Panc1 (cell line): ENCODE measurements at regions not wholly inside any gene's neighbourhood (a gene's known extent, or its start where the extent isn't known, plus 50 kb on each side); places are given as distances from the start of the nearest gene placed in this dataset.

Experiments used
- ATAC-seq: fragments of 200-7000 bp; cut with Tn5 transposase; 2 replicates; pipeline ENCODE4 v1.9.1; 2020; ENCODE audit warnings: mild to moderate bottlenecking, moderate library complexity
- BruUV-seq: library from RNA; stranded (reverse); fragments of 400-500 nt; replicated peaks from 2 replicates; lab custom pipeline; 2021; lab: Mats Ljungman, UMichigan
- CTCF ChIA-PET: fragments of 300-600 bp; sonication (Branson Sonifier 250); formaldehyde crosslinking; loops from one replicate; lab custom pipeline; 2022; ENCODE audit warnings: antibody characterized with exemption; lab: Charles Lee
- POLR2A ChIA-PET: fragments of 300-600 bp; sonication (Branson Sonifier 250); formaldehyde crosslinking; loops from one replicate; lab custom pipeline; 2022; ENCODE audit warnings: antibody characterized with exemption; lab: Charles Lee
- DNase-seq: peaks from one replicate; pipeline ENCODE4 v3.0.0-alpha.2; 2010; ENCODE audit warnings: low read depth, low spot score
- H3K27ac ChIP-seq: 2 replicates; pipeline ENCODE4 v1.5.1; 2011; ENCODE audit warnings: mild to moderate bottlenecking, low read length, inconsistent platforms
- H3K27me3 ChIP-seq: fragments of 200-500 bp; sonication (Bioruptor generic); 2 replicates; pipeline ENCODE4 v1.6.0; 2014; ENCODE audit warnings: low read length, inconsistent platforms; ENCODE audit not compliant: control insufficient read depth, insufficient read depth
- H3K36me3 ChIP-seq: fragments of 200-500 bp; sonication (Bioruptor generic); 2 replicates; pipeline ENCODE4 v1.5.1; 2014; ENCODE audit warnings: inconsistent platforms, mild to moderate bottlenecking, low read length, moderate library complexity; ENCODE audit not compliant: control insufficient read depth, insufficient read depth
- H3K4me1 ChIP-seq: 2 replicates; pipeline ENCODE4 v1.5.1; 2011; ENCODE audit warnings: inconsistent platforms, mild to moderate bottlenecking, low read length, moderate library complexity; ENCODE audit not compliant: control insufficient read depth, insufficient read depth
- H3K4me3 ChIP-seq, 2 experiments: 2 replicates each; pipeline ENCODE4 v1.5.1; 2011 to 2012; ENCODE audit warnings: low read depth in 2 of 2, low read length in 2 of 2, mild to moderate bottlenecking in 2 of 2, inconsistent platforms in 1 of 2, moderate library complexity in 1 of 2
- H3K9me3 ChIP-seq: fragments of 200-500 bp; sonication (Bioruptor generic); 2 replicates; pipeline ENCODE4 v1.5.1; 2014; ENCODE audit warnings: low read depth, mild to moderate bottlenecking, inconsistent platforms, low read length, moderate library complexity; ENCODE audit not compliant: control insufficient read depth, insufficient read depth
- CTCF ChIP-seq: fragments of 450-650 bp; IDR thresholded peaks from 2 replicates; pipeline ENCODE4 v1.5.1; 2017; ENCODE audit warnings: mild to moderate bottlenecking
- POLR2AphosphoS5 ChIP-seq: IDR thresholded peaks from 2 replicates; pipeline ENCODE4 v1.6.1; 2012; ENCODE audit warnings: mild to moderate bottlenecking, low read depth, low read length, moderate library complexity
- SIN3A ChIP-seq: IDR thresholded peaks from 2 replicates; pipeline ENCODE4 v1.6.1; 2012; ENCODE audit warnings: low read depth, mild to moderate bottlenecking, low read length, moderate library complexity, borderline replicate concordance; ENCODE audit not compliant: insufficient read depth
- TCF7L2 ChIP-seq: IDR thresholded peaks from 2 replicates; pipeline ENCODE4 v1.6.1; 2011; ENCODE audit warnings: mild to moderate bottlenecking, low read depth, low read length, inconsistent platforms
- in situ Hi-C: cut with HindIII; loops from 2 replicates; pipeline ENCODE4 v1.10.0; 2016; ENCODE audit warnings: low sequenced_read_pairs, low pct_unique_long_range_greater_than_20kb
- intact Hi-C: fragments of 100-400 bp; cut with micrococcal nuclease; formaldehyde crosslinking; loops from one replicate; pipeline ENCODE4 v1.10.0; 2022; ENCODE audit not compliant: unreplicated experiment
- TF ChIP-seq, protein P1 (sequence below), 2 experiments: IDR thresholded peaks; 2 replicates each; pipeline ENCODE4 v1.6.1; 2011 to 2012; ENCODE audit warnings: low read depth in 2 of 2, control low read depth in 1 of 2, low read length in 1 of 2, mild to moderate bottlenecking in 1 of 2, moderate library complexity in 1 of 2; ENCODE audit not compliant: insufficient read depth in 1 of 2

- Histone ChIP-seq H3K27me3 (no peaks in the 10 kb centered on the region), H3K27ac (no peak overlapping the region), H3K4me1 (no peaks in the 10 kb centered on the region), H3K36me3 (no peaks in the 10 kb centered on the region), H3K4me3 (no peak overlapping the region), H3K9me3 (no peaks in the 10 kb centered on the region)
- TF ChIP-seq SIN3A (no peak), CTCF (no peak), POLR2AphosphoS5 (no peak), TCF7L2 (no peak)
- TF ChIP-seq, protein P1, sequence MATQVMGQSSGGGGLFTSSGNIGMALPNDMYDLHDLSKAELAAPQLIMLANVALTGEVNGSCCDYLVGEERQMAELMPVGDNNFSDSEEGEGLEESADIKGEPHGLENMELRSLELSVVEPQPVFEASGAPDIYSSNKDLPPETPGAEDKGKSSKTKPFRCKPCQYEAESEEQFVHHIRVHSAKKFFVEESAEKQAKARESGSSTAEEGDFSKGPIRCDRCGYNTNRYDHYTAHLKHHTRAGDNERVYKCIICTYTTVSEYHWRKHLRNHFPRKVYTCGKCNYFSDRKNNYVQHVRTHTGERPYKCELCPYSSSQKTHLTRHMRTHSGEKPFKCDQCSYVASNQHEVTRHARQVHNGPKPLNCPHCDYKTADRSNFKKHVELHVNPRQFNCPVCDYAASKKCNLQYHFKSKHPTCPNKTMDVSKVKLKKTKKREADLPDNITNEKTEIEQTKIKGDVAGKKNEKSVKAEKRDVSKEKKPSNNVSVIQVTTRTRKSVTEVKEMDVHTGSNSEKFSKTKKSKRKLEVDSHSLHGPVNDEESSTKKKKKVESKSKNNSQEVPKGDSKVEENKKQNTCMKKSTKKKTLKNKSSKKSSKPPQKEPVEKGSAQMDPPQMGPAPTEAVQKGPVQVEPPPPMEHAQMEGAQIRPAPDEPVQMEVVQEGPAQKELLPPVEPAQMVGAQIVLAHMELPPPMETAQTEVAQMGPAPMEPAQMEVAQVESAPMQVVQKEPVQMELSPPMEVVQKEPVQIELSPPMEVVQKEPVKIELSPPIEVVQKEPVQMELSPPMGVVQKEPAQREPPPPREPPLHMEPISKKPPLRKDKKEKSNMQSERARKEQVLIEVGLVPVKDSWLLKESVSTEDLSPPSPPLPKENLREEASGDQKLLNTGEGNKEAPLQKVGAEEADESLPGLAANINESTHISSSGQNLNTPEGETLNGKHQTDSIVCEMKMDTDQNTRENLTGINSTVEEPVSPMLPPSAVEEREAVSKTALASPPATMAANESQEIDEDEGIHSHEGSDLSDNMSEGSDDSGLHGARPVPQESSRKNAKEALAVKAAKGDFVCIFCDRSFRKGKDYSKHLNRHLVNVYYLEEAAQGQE (IDR thresholded peaks at IDR 0.05; ENCODE audit: insufficient read depth in 1 of 2, low read depth in 2 of 2, low read length in 1 of 2): no peak
- intact Hi-C loops (no loop called here), in situ Hi-C loops (no loop called here)
- POLR2A ChIA-PET: no interaction called here
- BruUV-seq: no TSS peak
- DNase-seq (no peak), ATAC-seq (no peak)
- CTCF ChIA-PET: no interaction called here
Measured at GRCh38 chr3:159453036-159453435, 535.6 kb upstream of the IL12A start.

GRCh38 chr3:159453945-159454344 is 534.7 kb upstream of the IL12A start:
- Histone ChIP-seq H3K36me3 (no peaks in the 10 kb centered on the region), H3K27me3 (no peaks in the 10 kb centered on the region), H3K27ac (no peak overlapping the region), H3K4me3 (no peak overlapping the region), H3K9me3 (no peaks in the 10 kb centered on the region), H3K4me1 (no peaks in the 10 kb centered on the region)
- no peak for ATAC-seq
- no TSS peak for BruUV-seq
- ChIA-PET CTCF (no interaction called here), POLR2A (no interaction called here)
- in situ Hi-C loops (no loop called here), intact Hi-C loops (no loop called here)
- no peak for TF ChIP-seq CTCF
- TF ChIP-seq, protein P1 (IDR thresholded peaks at IDR 0.05; ENCODE audit: insufficient read depth in 1 of 2, low read depth in 2 of 2, low read length in 1 of 2): no peak
- TF ChIP-seq TCF7L2: no peak
- TF ChIP-seq SIN3A: no peak
- no peak for TF ChIP-seq POLR2AphosphoS5
- DNase-seq: no peak
